ENCODE measurements at regions not wholly inside any gene's neighbourhood (a gene's known extent, or its start where the extent isn't known, plus 50 kb on each side); places are given as distances from the start of the nearest gene placed in this dataset.

GRCh38 chr7:125119559-125120115 is 190.0 kb upstream of the POT1 start:
- TF ChIP-seq CTCF (IDR thresholded peaks at IDR 0.05) (no peak), POLR2A (IDR thresholded peaks at IDR 0.05) (no peak)
